SK-N-SH treated with all-trans-retinoic acid at 6 μM for 48 hours (cell line): ENCODE measurements at regions not wholly inside any gene's neighbourhood (a gene's known extent, or its start where the extent isn't known, plus 50 kb on each side); places are given as distances from the start of the nearest gene placed in this dataset.

ENCODE experiments used
- ATAC-seq: fragments of 200-7000 bp; cut with Tn5 transposase; 3 replicates; pipeline ENCODE4 v1.9.1; 2020; ENCODE audit warnings: mild to moderate bottlenecking, moderate library complexity
- ARNTL ChIP-seq: fragments of 450-650 bp; formaldehyde crosslinking; IDR thresholded peaks from 2 replicates; pipeline ENCODE4 v1.5.0; 2020; ENCODE audit warnings: low read depth, mild to moderate bottlenecking, moderate library complexity, borderline replicate concordance
- BACH2 ChIP-seq: fragments of 250-450 bp; sonication (Bioruptor Pico); IDR thresholded peaks from 2 replicates; pipeline ENCODE4 v1.9.0; 2021; ENCODE audit warnings: mild to moderate bottlenecking, borderline replicate concordance
- CREB5 ChIP-seq: fragments of 250-450 bp; sonication (Bioruptor Pico); IDR thresholded peaks from 2 replicates; pipeline ENCODE4 v1.5.1; 2020; ENCODE audit warnings: low read depth, mild to moderate bottlenecking, moderate library complexity
- CSDC2 ChIP-seq: fragments of 250-450 bp; sonication (Bioruptor Pico); IDR thresholded peaks from 2 replicates; pipeline ENCODE4 v1.5.0; 2020; ENCODE audit warnings: mild to moderate bottlenecking, moderate library complexity
- CSRNP3 ChIP-seq: fragments of 250-450 bp; sonication (Bioruptor Pico); IDR thresholded peaks from 2 replicates; pipeline ENCODE4 v1.5.1; 2021; ENCODE audit warnings: mild to moderate bottlenecking, moderate library complexity
- ESRRG ChIP-seq: fragments of 250-450 bp; sonication (Bioruptor Pico); IDR thresholded peaks from 2 replicates; pipeline ENCODE4 v1.6.1; 2021; ENCODE audit warnings: mild to moderate bottlenecking
- GLIS3 ChIP-seq: fragments of 250-450 bp; sonication (Bioruptor Pico); IDR thresholded peaks from 2 replicates; pipeline ENCODE4 v1.5.0; 2020; ENCODE audit warnings: mild to moderate bottlenecking, moderate library complexity
- ISL1 ChIP-seq: fragments of 250-450 bp; sonication (Bioruptor Pico); IDR thresholded peaks from 2 replicates; pipeline ENCODE4 v2.1.2; 2022; ENCODE audit warnings: mild to moderate bottlenecking, moderate library complexity
- OSR1 ChIP-seq: fragments of 250-450 bp; sonication (Bioruptor Pico); IDR thresholded peaks from 2 replicates; pipeline ENCODE4 v1.8.0; 2022; ENCODE audit warnings: moderate library complexity, mild to moderate bottlenecking, inconsistent platforms
- PPARA ChIP-seq: fragments of 250-450 bp; sonication (Bioruptor Pico); IDR thresholded peaks from 2 replicates; pipeline ENCODE4 v1.5.0; 2020; ENCODE audit warnings: mild to moderate bottlenecking, borderline replicate concordance
- RARB ChIP-seq: fragments of 250-450 bp; sonication (Bioruptor Pico); IDR thresholded peaks from 2 replicates; pipeline ENCODE4 v1.8.0; 2021; ENCODE audit warnings: mild to moderate bottlenecking, moderate library complexity
- SNAI2 ChIP-seq: fragments of 250-450 bp; sonication (Bioruptor Pico); IDR thresholded peaks from 2 replicates; pipeline ENCODE4 v1.5.0; 2020; ENCODE audit warnings: mild to moderate bottlenecking, moderate library complexity
- TCF4 ChIP-seq: fragments of 250-450 bp; sonication (Bioruptor Pico); IDR thresholded peaks from 2 replicates; pipeline ENCODE4 v1.8.0; 2021; ENCODE audit warnings: mild to moderate bottlenecking, moderate library complexity, borderline replicate concordance
- TOX ChIP-seq: fragments of 250-450 bp; sonication (Bioruptor Pico); IDR thresholded peaks from 2 replicates; pipeline ENCODE4 v1.8.0; 2021; ENCODE audit warnings: mild to moderate bottlenecking, moderate library complexity, borderline replicate concordance
- TSHZ2 ChIP-seq: fragments of 250-450 bp; sonication (Bioruptor Pico); IDR thresholded peaks from 2 replicates; pipeline ENCODE4 v1.5.0; 2020; ENCODE audit warnings: mild to moderate bottlenecking, moderate library complexity
- ZC3H10 ChIP-seq: fragments of 250-450 bp; sonication (Bioruptor Pico); IDR thresholded peaks from 2 replicates; pipeline ENCODE4 v1.5.1; 2021; ENCODE audit warnings: mild to moderate bottlenecking, moderate library complexity
- ZFP3 ChIP-seq: fragments of 250-450 bp; sonication (Bioruptor Pico); IDR thresholded peaks from 2 replicates; pipeline ENCODE4 v1.5.0; 2020; ENCODE audit warnings: mild to moderate bottlenecking, moderate library complexity
- ZFP30 ChIP-seq: fragments of 450-650 bp; formaldehyde crosslinking; IDR thresholded peaks from 2 replicates; pipeline ENCODE4 v1.5.0; 2022; ENCODE audit warnings: mild to moderate bottlenecking, moderate library complexity
- ZNF565 ChIP-seq: fragments of 450-650 bp; formaldehyde crosslinking; conservative IDR thresholded peaks from 2 replicates; pipeline ENCODE4 v1.5.0; 2020; ENCODE audit warnings: low read depth, mild to moderate bottlenecking, moderate library complexity
- ZNF70 ChIP-seq: fragments of 450-650 bp; formaldehyde crosslinking; IDR thresholded peaks from 2 replicates; pipeline ENCODE4 v1.5.0; 2020; ENCODE audit warnings: mild to moderate bottlenecking, moderate library complexity
- ZNF8 ChIP-seq: fragments of 450-650 bp; formaldehyde crosslinking; IDR thresholded peaks from 2 replicates; pipeline ENCODE4 v1.5.0; 2020; ENCODE audit warnings: mild to moderate bottlenecking, moderate library complexity

GRCh38 chr16:86706726-86707125, 128.4 kb downstream of the FOXL1 start:
- no peak for ATAC-seq
- TF ChIP-seq GLIS3 (CRISPR knock-in tag) (no peak), ZNF565 (CRISPR knock-in tag) (no peak), CSRNP3 (no peak), RARB (CRISPR knock-in tag) (no peak), BACH2 (no peak), TSHZ2 (CRISPR knock-in tag) (no peak)

- TF ChIP-seq ZNF8 (CRISPR knock-in tag) = no peak
- no peak for TF ChIP-seq TOX
- ATAC-seq = no peak
These were observed 128.8 kb downstream of the FOXL1 start for GRCh38 chr16:86707171-86707570.

- ATAC-seq = no peak
- no peak for TF ChIP-seq PPARA (CRISPR knock-in tag)
- TF ChIP-seq CREB5 (CRISPR knock-in tag) = no peak
- TF ChIP-seq ZC3H10 (CRISPR knock-in tag) = no peak
- no peak for TF ChIP-seq TCF4
- TF ChIP-seq ISL1 (CRISPR knock-in tag) = no peak
- TF ChIP-seq RARB (CRISPR knock-in tag) = no peak
- no peak for TF ChIP-seq ZNF8 (CRISPR knock-in tag)
- TF ChIP-seq TSHZ2 (CRISPR knock-in tag) = no peak
- TF ChIP-seq SNAI2 = no peak
- TF ChIP-seq ZFP30 (CRISPR knock-in tag) = no peak
- no peak for TF ChIP-seq CSDC2
- no peak for TF ChIP-seq BACH2
- no peak for TF ChIP-seq ARNTL (CRISPR knock-in tag)
These were observed 129.2 kb downstream of the FOXL1 start for GRCh38 chr16:86707581-86707980.

- ATAC-seq = no peak
- TF ChIP-seq ESRRG (CRISPR knock-in tag) (no peak), PPARA (CRISPR knock-in tag) (no peak), GLIS3 (CRISPR knock-in tag) (no peak), TSHZ2 (CRISPR knock-in tag) (no peak), BACH2 (no peak), ZFP30 (CRISPR knock-in tag) (no peak), ZC3H10 (CRISPR knock-in tag) (no peak), TCF4 (no peak), ARNTL (CRISPR knock-in tag) (no peak), ZNF70 (CRISPR knock-in tag) (no peak), ZFP3 (CRISPR knock-in tag) (no peak), CREB5 (CRISPR knock-in tag) (no peak), OSR1 (CRISPR knock-in tag) (no peak), ZNF565 (CRISPR knock-in tag) (no peak)
These were observed 130.1 kb downstream of the FOXL1 start for GRCh38 chr16:86708431-86708830.
